HCT116 (cell line): ENCODE measurements at regions not wholly inside any gene's neighbourhood (a gene's known extent, or its start where the extent isn't known, plus 50 kb on each side); places are given as distances from the start of the nearest gene placed in this dataset.

Experiments
- ATAC-seq: fragments of 200-7000 bp; cut with Tn5 transposase; 2 replicates; pipeline ENCODE4 v1.9.1; 2020; ENCODE audit warnings: mild to moderate bottlenecking, moderate library complexity
- BruUV-seq: library from RNA; stranded (reverse); fragments of 400-500 nt; replicated peaks from 2 replicates; lab custom pipeline; 2021; lab: Mats Ljungman, UMichigan
- CTCF ChIA-PET: fragments of 300-600 bp; sonication (Branson Sonifier 250); formaldehyde crosslinking; loops from one replicate; lab custom pipeline; 2021; ENCODE audit warnings: antibody characterized with exemption; lab: Charles Lee
- POLR2A ChIA-PET: fragments of 300-600, 350-600 bp; sonication (Branson Sonifier 250); formaldehyde crosslinking; loops from one replicate; lab custom pipeline; 2021; ENCODE audit warnings: antibody characterized with exemption; lab: Charles Lee
- RAD21 ChIA-PET, 2 experiments: fragments of 300-600 bp; sonication (Branson Sonifier 250); formaldehyde crosslinking; loops; one replicate each; lab custom pipeline; 2023; ENCODE audit warnings: low total read pairs in 2 of 2; ENCODE audit not compliant: uncharacterized antibody in 2 of 2, unreplicated experiment in 2 of 2, low non-redundant PET in 1 of 2; lab: Charles Lee
- DNase-seq: peaks from one replicate; pipeline ENCODE4 v3.0.0-alpha.2; 2010; ENCODE audit warnings: low read depth, low spot score
- H2AFZ ChIP-seq: fragments of 200-600 bp; shearing (Covaris generic), sonication (generic); 2 replicates; pipeline ENCODE4 v1.6.1; 2017; ENCODE audit warnings: low read depth, mixed run types, mixed read lengths, antibody characterized with exemption, low read length; ENCODE audit not compliant: poor library complexity, severe bottlenecking
- H3K27ac ChIP-seq: 2 replicates; pipeline ENCODE4 v1.5.1; 2012; ENCODE audit warnings: low read depth, low read length
- H3K27me3 ChIP-seq: fragments of 200-600 bp; sonication (generic); 2 replicates; pipeline ENCODE4 v1.6.1; 2016; ENCODE audit warnings: mixed run types, low read length, mixed read lengths; ENCODE audit not compliant: insufficient read depth
- H3K36me3 ChIP-seq, 2 experiments: fragments of 200-500 bp in 1 of 2; fragments of 200-600 bp in 1 of 2; sonication (Bioruptor generic) in 1 of 2; sonication (generic) in 1 of 2; 2 replicates each; pipeline versions ENCODE4 v1.5.1 to v1.6.1; 2014 to 2016; ENCODE audit warnings: low read length in 2 of 2, inconsistent platforms in 1 of 2, mixed read lengths in 1 of 2, mixed run types in 1 of 2; ENCODE audit not compliant: insufficient read depth in 2 of 2, control insufficient read depth in 1 of 2
- H3K4me1 ChIP-seq, 2 experiments: fragments of 200-600 bp in 1 of 2; sonication (generic) in 1 of 2; 2 replicates each; pipeline versions ENCODE4 v1.5.1 to v1.6.1; 2012 to 2017; ENCODE audit warnings: low read length in 2 of 2, inconsistent platforms in 1 of 2, mild to moderate bottlenecking in 1 of 2, mixed read lengths in 1 of 2, mixed run types in 1 of 2, moderate library complexity in 1 of 2; ENCODE audit not compliant: insufficient read depth in 2 of 2, control insufficient read depth in 1 of 2
- H3K4me2 ChIP-seq: fragments of 200-600 bp; sonication (generic); 2 replicates; pipeline ENCODE4 v1.6.1; 2017; ENCODE audit warnings: mixed run types, low read length, mixed read lengths
- H3K4me3 ChIP-seq, 2 experiments: fragments of 200-600 bp in 1 of 2; sonication (generic) in 1 of 2; replicated peaks in 1 of 2; 2 replicates each; pipeline ENCODE4 v1.5.1; 2011 to 2016; ENCODE audit warnings: low read length in 2 of 2, control low read depth in 1 of 2, low read depth in 1 of 2, mild to moderate bottlenecking in 1 of 2, mixed read lengths in 1 of 2, mixed run types in 1 of 2
- H3K79me2 ChIP-seq: fragments of 200-600 bp; sonication (generic); 2 replicates; pipeline ENCODE4 v1.6.1; 2017; ENCODE audit warnings: mild to moderate bottlenecking, mixed run types, low read length, moderate library complexity, mixed read lengths; ENCODE audit not compliant: insufficient read depth
- H3K9ac ChIP-seq: fragments of 200-600 bp; sonication (generic); 2 replicates; pipeline ENCODE4 v1.6.1; 2016; ENCODE audit warnings: low read length, mixed read lengths
- H3K9me2 ChIP-seq: fragments of 200-600 bp; sonication (generic), shearing (Covaris generic); 2 replicates; pipeline ENCODE4 v1.6.1; 2017; ENCODE audit warnings: mixed run types, mild to moderate bottlenecking, moderate library complexity; ENCODE audit not compliant: insufficient read depth
- H3K9me3 ChIP-seq, 2 experiments: fragments of 200-500 bp in 1 of 2; fragments of 200-600 bp in 1 of 2; sonication (Bioruptor generic) in 1 of 2; sonication (generic) in 1 of 2; 2 replicates each; pipeline ENCODE4 v1.6.1; 2014 to 2017; ENCODE audit warnings: low read length in 2 of 2, mixed read lengths in 2 of 2, inconsistent platforms in 1 of 2, low read depth in 1 of 2, mild to moderate bottlenecking in 1 of 2, mixed run types in 1 of 2, moderate library complexity in 1 of 2; ENCODE audit not compliant: control insufficient read depth in 1 of 2, insufficient read depth in 1 of 2
- H4K20me1 ChIP-seq: fragments of 200-600 bp; sonication (generic), shearing (Covaris generic); 2 replicates; pipeline ENCODE4 v1.6.1; 2017; ENCODE audit warnings: mixed run types, mild to moderate bottlenecking, moderate library complexity; ENCODE audit not compliant: insufficient read depth
- CEBPB ChIP-seq: IDR thresholded peaks from 2 replicates; pipeline ENCODE4 v1.6.1; 2012; ENCODE audit warnings: low read depth
- CTCF ChIP-seq, 3 experiments: fragments of 200-600 bp in 1 of 3; sonication (generic) in 1 of 3; IDR thresholded peaks in 2 of 3; conservative IDR thresholded peaks in 1 of 3; 2 replicates each; pipeline ENCODE4 v1.5.1; 2012 to 2017; ENCODE audit warnings: low read depth in 2 of 3, low read length in 2 of 3, antibody characterized with exemption in 1 of 3, borderline replicate concordance in 1 of 3, control low read depth in 1 of 3, mild to moderate bottlenecking in 1 of 3, mixed read lengths in 1 of 3, mixed run types in 1 of 3, moderate library complexity in 1 of 3; ENCODE audit not compliant: insufficient read depth in 1 of 3
- ELF1 ChIP-seq: IDR thresholded peaks from 2 replicates; pipeline ENCODE4 v1.6.1; 2012; ENCODE audit warnings: low read depth, borderline replicate concordance
- EZH2 ChIP-seq: fragments of 200-600 bp; sonication (generic); IDR thresholded peaks from 2 replicates; pipeline ENCODE4 v1.6.1; 2017; ENCODE audit warnings: antibody characterized with exemption, mixed run types
- EZH2phosphoT487 ChIP-seq: fragments of 200-600 bp; IDR thresholded peaks from 2 replicates; pipeline ENCODE4 v1.6.1; 2018; ENCODE audit warnings: antibody characterized with exemption, borderline replicate concordance
- FOSL1 ChIP-seq: IDR thresholded peaks from 2 replicates; pipeline ENCODE4 v1.6.1; 2012; ENCODE audit warnings: low read depth
- JUND ChIP-seq: IDR thresholded peaks from 2 replicates; pipeline ENCODE4 v1.6.1; 2012
- POLR2A ChIP-seq: IDR thresholded peaks from 2 replicates; pipeline ENCODE4 v1.7.0; 2011; ENCODE audit warnings: borderline replicate concordance; ENCODE audit not compliant: insufficient read depth, insufficient read length; ENCODE audit errors: extremely low read depth
- POLR2AphosphoS5 ChIP-seq: IDR thresholded peaks from 2 replicates; pipeline ENCODE4 v1.6.1; 2011; ENCODE audit warnings: mild to moderate bottlenecking, low read depth, low read length, moderate library complexity
- RAD21 ChIP-seq: IDR thresholded peaks from 2 replicates; pipeline ENCODE4 v1.6.1; 2012; ENCODE audit warnings: low read depth, mild to moderate bottlenecking
- SIN3A ChIP-seq: IDR thresholded peaks from 2 replicates; pipeline ENCODE4 v1.6.1; 2012; ENCODE audit warnings: low read depth
- SP1 ChIP-seq: IDR thresholded peaks from 2 replicates; pipeline ENCODE4 v1.6.1; 2012; ENCODE audit warnings: low read depth
- SRF ChIP-seq: IDR thresholded peaks from 2 replicates; pipeline ENCODE4 v1.6.1; 2012; ENCODE audit warnings: low read depth
- TCF7L2 ChIP-seq: IDR thresholded peaks from 2 replicates; pipeline ENCODE4 v1.7.0; 2011; ENCODE audit warnings: borderline replicate concordance, inconsistent platforms; ENCODE audit not compliant: insufficient read depth, insufficient read length; ENCODE audit errors: extremely low read depth
- YY1 ChIP-seq: IDR thresholded peaks from 2 replicates; pipeline ENCODE4 v1.6.1; 2011; ENCODE audit warnings: low read length, low read depth, moderate library complexity, mild to moderate bottlenecking; ENCODE audit not compliant: insufficient replicate concordance; ENCODE audit errors: extremely low read depth
- ZFX ChIP-seq: fragments of 450-650 bp; IDR thresholded peaks from 2 replicates; pipeline ENCODE4 v1.6.1; 2017
- ZNF274 ChIP-seq: fragments of 200-500 bp; sonication (Bioruptor generic); IDR thresholded peaks from 2 replicates; pipeline ENCODE4 v1.6.1; 2014; ENCODE audit warnings: mild to moderate bottlenecking, low read depth, low read length, inconsistent platforms
- intact Hi-C: fragments of 100-400 bp; cut with micrococcal nuclease; formaldehyde crosslinking; loops from 2 replicates; pipeline ENCODE4 v1.10.0; 2022
- TF ChIP-seq, protein P1 (sequence below): IDR thresholded peaks from 2 replicates; pipeline ENCODE4 v1.6.1; 2012
- TF ChIP-seq, protein P2 (sequence below): IDR thresholded peaks from 2 replicates; pipeline ENCODE4 v1.6.1; 2012

DNA sequence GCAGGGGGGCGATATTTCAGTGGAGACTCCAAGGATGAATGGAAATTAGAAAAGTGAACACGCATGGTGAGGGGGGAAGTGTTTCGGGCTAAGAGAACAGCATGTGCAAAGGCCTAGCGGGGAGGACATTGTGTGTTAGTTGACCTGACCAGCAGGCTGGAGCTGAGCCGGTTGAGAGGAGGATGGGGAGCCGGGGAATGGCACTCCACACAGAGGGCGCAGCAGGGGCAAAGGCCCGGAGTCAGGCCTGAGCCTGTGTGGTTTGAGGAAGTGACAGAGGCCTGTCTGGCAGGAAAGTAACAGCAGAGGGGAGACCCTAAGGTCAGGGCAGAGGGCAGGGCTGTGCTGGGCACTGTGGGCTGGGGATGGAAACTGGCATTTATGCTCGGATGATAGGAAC is 83.2 kb upstream of the ZNF479 start:
- H3K36me3 ChIP-seq = no peaks in the 10 kb centered on the region
- no peak overlapping the region for H2AFZ ChIP-seq
- H3K4me1 ChIP-seq = no peaks in the 10 kb centered on the region
- no peak overlapping the region for H3K9ac ChIP-seq
- H3K4me2 ChIP-seq = no peak overlapping the region
- H3K9me2 ChIP-seq = no peaks in the 10 kb centered on the region
- intact Hi-C loops = no loop called here
- no peak overlapping the region for H3K4me3 ChIP-seq
- no peaks in the 10 kb centered on the region for H3K27me3 ChIP-seq
- H3K9me3 ChIP-seq = peaks cover 0 to 13% of the 10 kb centered on the region in 2 experiments; a peak in 2 of 4 replicates
- TF ChIP-seq POLR2A (no peak), FOSL1 (no peak), CEBPB (no peak), CTCF (IDR thresholded peaks at IDR 0.05 in 2 of 3, conservative IDR thresholded peaks at IDR 0.05 in 1 of 3; ENCODE audit: borderline replicate concordance in 1 of 3, insufficient read depth in 1 of 3, low read depth in 2 of 3, low read length in 2 of 3) (no peak), TCF7L2 (no peak), SIN3A (no peak), ZNF274 (no peak), ZFX (no peak)
- no peak overlapping the region for H3K27ac ChIP-seq
- no TSS peak for BruUV-seq
- H3K79me2 ChIP-seq = no peaks in the 10 kb centered on the region
- DNase-seq = no peak
- CTCF ChIA-PET = no interaction called here
- POLR2A ChIA-PET = no interaction called here
- ATAC-seq = no peak
- RAD21 ChIA-PET = no interaction called here
- no peaks in the 10 kb centered on the region for H4K20me1 ChIP-seq

- Histone ChIP-seq H3K9me3 (peaks cover 0 to 15% of the 10 kb centered on the region in 2 experiments; a peak in 2 of 4 replicates), H3K27ac (no peak overlapping the region), H3K79me2 (no peaks in the 10 kb centered on the region), H3K36me3 (no peaks in the 10 kb centered on the region), H3K9me2 (no peaks in the 10 kb centered on the region), H3K4me1 (no peaks in the 10 kb centered on the region), H2AFZ (no peak overlapping the region), H3K4me3 (no peak overlapping the region), H3K4me2 (no peak overlapping the region), H4K20me1 (no peaks in the 10 kb centered on the region), H3K27me3 (no peaks in the 10 kb centered on the region), H3K9ac (no peak overlapping the region)
- no peak for TF ChIP-seq SP1
- no peak for TF ChIP-seq RAD21
- no peak for TF ChIP-seq SRF
- TF ChIP-seq EZH2phosphoT487 = no peak
- no peak for TF ChIP-seq ELF1
- TF ChIP-seq, protein P1, sequence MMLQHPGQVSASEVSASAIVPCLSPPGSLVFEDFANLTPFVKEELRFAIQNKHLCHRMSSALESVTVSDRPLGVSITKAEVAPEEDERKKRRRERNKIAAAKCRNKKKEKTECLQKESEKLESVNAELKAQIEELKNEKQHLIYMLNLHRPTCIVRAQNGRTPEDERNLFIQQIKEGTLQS = no peak
- TF ChIP-seq, protein P2, sequence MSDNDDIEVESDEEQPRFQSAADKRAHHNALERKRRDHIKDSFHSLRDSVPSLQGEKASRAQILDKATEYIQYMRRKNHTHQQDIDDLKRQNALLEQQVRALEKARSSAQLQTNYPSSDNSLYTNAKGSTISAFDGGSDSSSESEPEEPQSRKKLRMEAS = no peak
- TF ChIP-seq JUND = no peak
- TF ChIP-seq POLR2AphosphoS5 = no peak
- no peak for TF ChIP-seq EZH2
- TF ChIP-seq TCF7L2 = no peak
- no peak for TF ChIP-seq SIN3A
- no peak for TF ChIP-seq YY1
- no peak for TF ChIP-seq ZFX
- RAD21 ChIA-PET = no interaction called here
- CTCF ChIA-PET = no interaction called here
- ATAC-seq (no peak), DNase-seq (no peak)
- no TSS peak for BruUV-seq
- POLR2A ChIA-PET = no interaction called here
- intact Hi-C loops = no loop called here
Measured at GRCh38 chr7:57216340-57216739, 84.1 kb upstream of the ZNF479 start.
